H1 (cell line): ENCODE measurements at regions not wholly inside any gene's neighbourhood (a gene's known extent, or its start where the extent isn't known, plus 50 kb on each side); places are given as distances from the start of the nearest gene placed in this dataset.

ENCODE experiments used
- JUND ChIP-seq: IDR thresholded peaks from 2 replicates; pipeline ENCODE4 v1.6.1; 2011; ENCODE audit warnings: mild to moderate bottlenecking, improper control_type of control experiment, low read length
- POLR2A ChIP-seq, 2 experiments: IDR thresholded peaks; 1 replicate in 1 of 2; 2 replicates in 1 of 2; pipeline ENCODE4 v1.6.1; 2011; ENCODE audit warnings: low read depth in 2 of 2, low read length in 2 of 2, mild to moderate bottlenecking in 2 of 2; ENCODE audit errors: control extremely low read depth in 1 of 2
- TAF1 ChIP-seq: IDR thresholded peaks from 2 replicates; pipeline ENCODE4 v1.6.1; 2011; ENCODE audit warnings: mild to moderate bottlenecking, low read depth, low read length
- TF ChIP-seq, protein P1 (sequence below), 3 experiments: IDR thresholded peaks; 1 replicate in 2 of 3; 2 replicates in 1 of 3; pipeline versions ENCODE4 v1.5.1 to v1.6.1; 2011; ENCODE audit warnings: low read length in 3 of 3, mild to moderate bottlenecking in 3 of 3, inconsistent platforms in 2 of 3, low read depth in 1 of 3, moderate library complexity in 1 of 3; ENCODE audit not compliant: insufficient read depth in 1 of 3; ENCODE audit errors: control extremely low read depth in 1 of 3

DNA sequence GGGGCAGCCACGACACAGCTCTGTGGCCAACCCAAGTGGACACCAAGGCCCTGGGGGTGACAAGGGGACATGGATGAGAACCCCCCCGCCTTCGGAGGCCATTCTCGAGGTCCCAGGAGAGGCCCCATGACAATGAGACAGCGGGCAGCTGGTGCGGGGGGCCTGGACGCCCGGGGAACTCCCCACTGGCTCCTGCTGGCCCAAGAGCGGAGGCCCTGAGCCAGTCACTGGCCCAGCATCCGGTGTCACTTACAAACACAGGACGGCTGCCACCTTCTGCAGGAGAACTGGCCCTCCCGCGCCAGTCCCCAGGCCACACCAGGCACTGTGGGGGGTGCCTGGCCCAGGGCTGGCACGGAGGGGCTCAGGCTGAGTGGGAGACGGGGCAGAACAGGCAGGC, 51.4 kb downstream of the NCOR2 start:
- no peak for TF ChIP-seq TAF1
- TF ChIP-seq JUND = no peak
- TF ChIP-seq, protein P1, sequence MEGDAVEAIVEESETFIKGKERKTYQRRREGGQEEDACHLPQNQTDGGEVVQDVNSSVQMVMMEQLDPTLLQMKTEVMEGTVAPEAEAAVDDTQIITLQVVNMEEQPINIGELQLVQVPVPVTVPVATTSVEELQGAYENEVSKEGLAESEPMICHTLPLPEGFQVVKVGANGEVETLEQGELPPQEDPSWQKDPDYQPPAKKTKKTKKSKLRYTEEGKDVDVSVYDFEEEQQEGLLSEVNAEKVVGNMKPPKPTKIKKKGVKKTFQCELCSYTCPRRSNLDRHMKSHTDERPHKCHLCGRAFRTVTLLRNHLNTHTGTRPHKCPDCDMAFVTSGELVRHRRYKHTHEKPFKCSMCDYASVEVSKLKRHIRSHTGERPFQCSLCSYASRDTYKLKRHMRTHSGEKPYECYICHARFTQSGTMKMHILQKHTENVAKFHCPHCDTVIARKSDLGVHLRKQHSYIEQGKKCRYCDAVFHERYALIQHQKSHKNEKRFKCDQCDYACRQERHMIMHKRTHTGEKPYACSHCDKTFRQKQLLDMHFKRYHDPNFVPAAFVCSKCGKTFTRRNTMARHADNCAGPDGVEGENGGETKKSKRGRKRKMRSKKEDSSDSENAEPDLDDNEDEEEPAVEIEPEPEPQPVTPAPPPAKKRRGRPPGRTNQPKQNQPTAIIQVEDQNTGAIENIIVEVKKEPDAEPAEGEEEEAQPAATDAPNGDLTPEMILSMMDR (IDR thresholded peaks at IDR 0.05; ENCODE audit: control extremely low read depth in 1 of 3, insufficient read depth in 1 of 3, low read depth in 1 of 3, low read length in 3 of 3) = no peak
- no peak for TF ChIP-seq POLR2A (IDR thresholded peaks at IDR 0.05; ENCODE audit: control extremely low read depth in 1 of 2, low read depth in 2 of 2, low read length in 2 of 2)
